ENCODE measurements at regions not wholly inside any gene's neighbourhood (a gene's known extent, or its start where the extent isn't known, plus 50 kb on each side); places are given as distances from the start of the nearest gene placed in this dataset.

GRCh38 chr6:84460491-84460890 lies 233.0 kb upstream of the CEP162 start (continued):
- TF ChIP-seq MEF2A (IDR thresholded peaks at IDR 0.05; ENCODE audit: borderline replicate concordance, low read depth), result no peak
- no peak for TF ChIP-seq EZH2phosphoT487 (IDR thresholded peaks at IDR 0.05; ENCODE audit: borderline replicate concordance, low read depth)
- no peak for TF ChIP-seq YY1 (IDR thresholded peaks at IDR 0.05; ENCODE audit: low read depth)
- no peak for TF ChIP-seq RCOR1 (IDR thresholded peaks at IDR 0.05; ENCODE audit: low read length)
- no peak for TF ChIP-seq PBX3 (IDR thresholded peaks at IDR 0.05)
- TF ChIP-seq, protein P1, sequence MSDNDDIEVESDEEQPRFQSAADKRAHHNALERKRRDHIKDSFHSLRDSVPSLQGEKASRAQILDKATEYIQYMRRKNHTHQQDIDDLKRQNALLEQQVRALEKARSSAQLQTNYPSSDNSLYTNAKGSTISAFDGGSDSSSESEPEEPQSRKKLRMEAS (IDR thresholded peaks at IDR 0.05; ENCODE audit: low read depth), result no peak

DNA sequence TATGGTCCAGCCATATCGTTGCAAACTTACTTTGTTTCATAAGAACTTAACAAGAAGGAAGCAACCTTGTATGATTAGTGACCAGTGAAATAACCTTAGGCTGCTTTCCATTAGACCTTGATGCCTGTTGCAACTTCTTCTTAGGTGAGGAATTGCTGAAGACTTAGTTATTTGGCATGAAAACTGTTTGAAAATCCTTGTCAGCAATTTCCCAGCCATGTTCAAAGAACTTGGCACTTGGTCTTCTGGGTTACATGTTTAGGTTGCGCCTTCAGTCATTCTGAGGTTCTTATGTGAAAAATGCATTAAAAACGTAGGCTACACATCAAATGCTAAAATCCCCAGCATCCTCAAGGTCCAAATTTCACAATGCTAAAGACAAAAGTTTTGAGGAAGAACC lies 232.0 kb upstream of the CEP162 start:
- no peaks in the 10 kb centered on the region for H3K79me2 ChIP-seq (ENCODE audit: insufficient read depth)
- H3K36me3 ChIP-seq (replicated peaks in 1 of 2; ENCODE audit: control insufficient read depth in 1 of 2, insufficient read depth in 2 of 2, low read length in 1 of 2), result no peaks in the 10 kb centered on the region
- H3K4me1 ChIP-seq (ENCODE audit: control insufficient read depth in 1 of 2, insufficient read depth in 2 of 2, low read depth in 1 of 2, low read length in 1 of 2), result no peaks in the 10 kb centered on the region; a peak in 1 of 4 replicates
- no peak overlapping the region for H3K9ac ChIP-seq
- ChIA-PET POLR2A (no interaction called here), CTCF (interaction anchor here (0.8 to 1.3 kb wide), 2 partner anchors 30 to 135 kb away, joined by 3 read pairs; no protein-coding TSS in a partner anchor)
- no peaks in the 10 kb centered on the region for H3K9me2 ChIP-seq
- DNase-seq, result no peak
- H3K27ac ChIP-seq (ENCODE audit: low read depth in 2 of 2, low read length in 1 of 2), result no peak overlapping the region
- H4K20me1 ChIP-seq (ENCODE audit: insufficient read depth), result no peaks in the 10 kb centered on the region
- no peak overlapping the region for H3K4me3 ChIP-seq (ENCODE audit: low read depth in 2 of 2, low read length in 1 of 2)
- no peak overlapping the region for H3K4me2 ChIP-seq
- TF ChIP-seq ELF1 (IDR thresholded peaks at IDR 0.05) (no peak), SMC3 (IDR thresholded peaks at IDR 0.05; ENCODE audit: low read depth, low read length) (no peak), TEAD4 (IDR thresholded peaks at IDR 0.05; ENCODE audit: borderline replicate concordance, insufficient read depth) (no peak), NFIC (IDR thresholded peaks at IDR 0.05; ENCODE audit: borderline replicate concordance) (no peak)
- H3K9me3 ChIP-seq, result no peaks in the 10 kb centered on the region
- peaks cover 8% of the 10 kb centered on the region for H3F3A ChIP-seq (replicated peaks; ENCODE audit: insufficient read depth)
- H3K27me3 ChIP-seq (ENCODE audit: insufficient read depth), result no peaks in the 10 kb centered on the region
- H2AFZ ChIP-seq (ENCODE audit: low read depth), result no peak overlapping the region
- WGBS (ENCODE audit: low lambda C conversion rate), result 61% methylated on average over 3 of the region's 3 CpGs

- Histone ChIP-seq H3K27ac (ENCODE audit: low read depth in 2 of 2, low read length in 1 of 2) (no peak overlapping the region), H3K4me2 (no peak overlapping the region), H3K9me2 (no peaks in the 10 kb centered on the region), H3K9ac (no peak overlapping the region), H3K9me3 (no peaks in the 10 kb centered on the region), H3K36me3 (replicated peaks in 1 of 2; ENCODE audit: control insufficient read depth in 1 of 2, insufficient read depth in 2 of 2, low read length in 1 of 2) (no peaks in the 10 kb centered on the region), H3K4me1 (ENCODE audit: control insufficient read depth in 1 of 2, insufficient read depth in 2 of 2, low read depth in 1 of 2, low read length in 1 of 2) (peaks cover 0 to 3% of the 10 kb centered on the region in 2 experiments; a peak in 1 of 4 replicates), H2AFZ (ENCODE audit: low read depth) (no peak overlapping the region), H4K20me1 (ENCODE audit: insufficient read depth) (no peaks in the 10 kb centered on the region), H3K4me3 (ENCODE audit: low read depth in 2 of 2, low read length in 1 of 2) (no peak overlapping the region), H3K79me2 (ENCODE audit: insufficient read depth) (no peaks in the 10 kb centered on the region), H3K27me3 (ENCODE audit: insufficient read depth) (no peaks in the 10 kb centered on the region), H3F3A (replicated peaks; ENCODE audit: insufficient read depth) (peaks cover 12% of the 10 kb centered on the region)
- ChIA-PET CTCF (interaction anchor here (1.4 kb wide), 1 partner anchor 30 kb away, joined by 5 read pairs; no protein-coding TSS in a partner anchor), POLR2A (no interaction called here)
- no peak for TF ChIP-seq ZBTB33 (IDR thresholded peaks at IDR 0.05; ENCODE audit: borderline replicate concordance, low read depth)
- peak; percentile 22; the same call in 1 of the 2 replicates for TF ChIP-seq PBX3 (IDR thresholded peaks at IDR 0.05)
- TF ChIP-seq FOXJ3 (CRISPR knock-in tag; IDR thresholded peaks at IDR 0.05), result no peak
- no peak for TF ChIP-seq MXI1 (IDR thresholded peaks at IDR 0.05; ENCODE audit: low read depth, low read length)
- no peak for TF ChIP-seq CHD2 (IDR thresholded peaks at IDR 0.05; ENCODE audit: low read length, partially characterized antibody)
- DNase-seq, result no peak
- WGBS (ENCODE audit: low lambda C conversion rate), result 82% methylated on average over 3 of the region's 3 CpGs
Observed at GRCh38 chr6:84458271-84458670, 230.8 kb upstream of the CEP162 start.
